HG03342 (cell line): ENCODE measurements at regions not wholly inside any gene's neighbourhood (a gene's known extent, or its start where the extent isn't known, plus 50 kb on each side); places are given as distances from the start of the nearest gene placed in this dataset.

Source experiments
- ATAC-seq: cut with Tn5 transposase; IDR thresholded peaks from one replicate; pipeline ENCODE4 v1.9.1; 2021; ENCODE audit warnings: mild to moderate bottlenecking, moderate library complexity; ENCODE audit not compliant: unreplicated experiment

DNA sequence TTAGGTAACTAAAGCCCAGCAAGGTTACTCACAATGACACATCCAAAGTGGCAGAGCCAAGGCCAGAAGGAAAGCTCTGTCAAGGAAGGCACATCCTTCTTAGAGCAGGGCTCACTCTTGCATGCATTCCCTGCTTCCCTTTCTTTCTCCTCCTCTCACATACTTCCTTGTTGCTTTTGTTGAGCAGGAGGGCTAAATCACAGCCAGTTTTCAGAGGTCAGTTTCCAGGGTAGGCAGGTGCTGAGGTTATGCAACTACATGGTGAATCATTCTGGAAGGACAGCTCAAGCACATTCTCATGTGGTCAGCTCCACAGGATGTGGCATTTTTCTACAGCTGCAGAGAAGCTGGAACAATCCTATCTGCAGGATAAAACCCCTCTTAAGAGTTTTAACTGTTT lies 275.6 kb downstream of the ZNF621 start:
- no peak for ATAC-seq

GRCh38 chr3:40801284-40801741 lies 276.6 kb downstream of the ZNF621 start:
- no peak for ATAC-seq

GRCh38 chr3:40803311-40803710 lies 278.6 kb downstream of the ZNF621 start:
- no peak for ATAC-seq

DNA sequence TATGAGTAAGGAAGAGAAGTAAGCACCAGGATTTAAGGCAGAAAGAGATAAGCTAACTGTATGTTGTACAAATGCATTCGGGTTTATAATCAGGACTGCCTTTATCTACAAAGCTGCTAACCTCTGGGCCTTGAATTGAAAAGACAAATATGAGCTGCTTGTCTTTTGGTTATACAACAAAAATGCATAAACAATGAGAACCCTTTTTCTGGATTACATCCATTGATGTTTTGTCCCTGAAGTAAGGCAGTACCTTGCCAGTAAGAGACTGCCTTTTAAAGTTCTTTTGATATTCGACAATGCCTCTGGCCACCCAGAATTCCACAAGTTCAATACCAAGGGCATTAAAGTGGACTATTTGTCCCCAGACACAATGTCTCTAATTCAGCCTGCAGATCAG lies 280.7 kb downstream of the ZNF621 start:
- ATAC-seq = no peak

DNA sequence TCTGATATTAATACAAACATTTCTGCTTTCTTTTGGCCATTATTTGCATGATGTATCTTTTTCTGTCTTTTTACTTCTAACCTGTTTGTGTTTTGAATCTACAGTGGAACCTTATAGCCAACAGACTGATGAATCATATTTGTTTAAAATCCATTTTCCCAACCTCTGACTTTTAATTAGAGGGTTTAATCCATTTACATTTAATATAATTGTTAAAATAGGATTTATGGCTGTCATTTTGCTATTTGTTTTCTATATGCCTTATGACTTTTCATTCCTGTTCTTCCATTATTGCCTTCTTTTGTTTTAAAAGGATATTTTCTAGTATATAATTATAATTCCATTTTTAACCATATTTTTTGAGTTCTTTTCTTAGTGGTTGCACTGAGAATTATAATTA lies 286.1 kb downstream of the ZNF621 start:
- ATAC-seq = no peak

GRCh38 chr3:40817017-40817416 lies 292.3 kb downstream of the ZNF621 start:
- ATAC-seq = no peak

GRCh38 chr3:40821315-40821714 lies 296.6 kb downstream of the ZNF621 start:
- no peak for ATAC-seq

GRCh38 chr3:40827226-40827625 lies 302.5 kb downstream of the ZNF621 start:
- ATAC-seq = no peak

- ATAC-seq = no peak
Observed at GRCh38 chr3:40827942-40828688, 303.4 kb downstream of the ZNF621 start.

DNA sequence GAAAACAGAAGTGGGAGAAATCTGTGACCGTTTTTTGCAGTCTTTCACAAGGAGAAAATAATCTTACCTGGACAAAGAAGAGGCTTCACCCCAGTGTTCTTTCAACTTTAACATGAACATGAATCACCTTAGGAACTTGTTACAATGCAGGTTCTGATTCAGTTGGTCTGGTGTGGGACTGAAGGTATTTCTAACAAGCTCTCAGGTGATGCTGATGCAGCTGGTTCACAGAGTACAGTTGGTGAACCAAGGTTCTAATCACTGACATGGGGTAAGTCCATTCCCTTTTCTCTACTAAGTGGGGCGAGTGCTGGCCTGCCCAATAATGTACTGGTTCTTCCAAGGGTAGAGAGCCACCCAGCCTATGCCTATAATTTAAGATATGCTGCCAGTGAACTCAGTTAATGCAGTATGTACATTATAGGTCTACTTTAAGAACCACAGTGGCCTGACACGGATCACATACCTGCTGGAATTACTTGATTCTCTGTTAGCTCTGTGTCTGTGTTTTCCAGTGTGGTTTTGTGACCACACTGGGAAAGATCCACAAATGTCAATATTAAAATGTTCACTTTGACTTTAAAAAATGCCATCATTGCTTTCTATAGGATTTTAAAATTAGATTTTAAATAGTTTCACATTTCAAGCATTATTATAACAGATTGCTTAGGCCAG lies 304.1 kb downstream of the ZNF621 start:
- no peak for ATAC-seq

DNA sequence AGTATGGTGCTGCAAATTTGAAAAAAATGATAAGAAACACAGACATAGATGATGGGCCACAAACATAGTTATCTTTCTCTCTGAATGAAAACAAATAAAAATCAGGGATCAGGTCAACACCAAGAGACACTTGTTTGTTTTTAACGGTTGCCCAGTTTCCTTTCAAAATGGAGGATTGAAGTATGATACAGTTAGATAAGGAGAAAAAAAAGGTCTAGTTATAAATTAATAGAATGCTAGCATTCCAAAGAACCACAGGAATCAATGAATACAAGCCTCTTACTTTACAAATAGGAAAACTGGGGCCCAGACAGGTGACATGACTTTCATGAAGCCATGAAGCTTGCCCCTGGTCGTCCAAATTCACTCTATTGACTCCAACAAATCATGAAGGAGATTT lies 305.1 kb downstream of the ZNF621 start:
- no peak for ATAC-seq

DNA sequence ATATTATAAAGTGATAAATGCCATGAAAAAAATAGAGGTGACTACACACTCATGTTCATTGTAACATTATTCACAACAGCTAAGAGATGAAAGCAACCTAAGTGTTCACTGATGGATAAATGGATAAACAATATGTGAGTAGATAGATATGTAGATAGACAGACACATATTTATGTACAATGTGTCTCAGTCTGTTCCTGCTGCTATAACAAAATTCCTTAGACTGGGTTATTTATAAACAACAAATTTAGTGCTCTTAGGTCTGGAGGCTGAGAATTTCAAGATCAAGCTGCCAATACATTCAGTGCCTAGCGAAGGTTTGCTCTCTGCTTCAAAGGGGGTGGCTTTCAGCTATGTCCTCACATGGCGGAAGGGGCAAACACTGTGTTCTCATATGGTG lies 312.5 kb downstream of the ZNF621 start:
- ATAC-seq = no peak

DNA sequence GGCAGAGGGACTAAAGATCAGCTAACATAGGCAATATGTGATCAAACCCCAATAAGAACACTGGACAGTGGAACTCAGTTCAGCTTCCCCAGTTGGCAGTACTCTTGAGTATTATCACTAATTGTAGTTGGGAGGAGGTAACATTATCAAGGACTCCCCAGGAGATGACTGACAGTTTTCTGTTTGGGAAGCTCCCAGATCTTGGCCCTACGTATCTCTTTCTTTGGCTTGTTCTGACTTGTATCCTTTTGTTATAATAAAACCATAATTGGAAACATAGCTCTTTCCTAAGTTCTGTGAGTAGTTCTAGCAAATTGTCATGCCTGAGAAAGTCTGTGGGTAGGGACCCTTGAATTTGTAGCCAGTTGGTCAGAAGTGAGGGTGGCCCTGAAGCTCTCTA lies 316.4 kb downstream of the ZNF621 start:
- no peak for ATAC-seq

DNA sequence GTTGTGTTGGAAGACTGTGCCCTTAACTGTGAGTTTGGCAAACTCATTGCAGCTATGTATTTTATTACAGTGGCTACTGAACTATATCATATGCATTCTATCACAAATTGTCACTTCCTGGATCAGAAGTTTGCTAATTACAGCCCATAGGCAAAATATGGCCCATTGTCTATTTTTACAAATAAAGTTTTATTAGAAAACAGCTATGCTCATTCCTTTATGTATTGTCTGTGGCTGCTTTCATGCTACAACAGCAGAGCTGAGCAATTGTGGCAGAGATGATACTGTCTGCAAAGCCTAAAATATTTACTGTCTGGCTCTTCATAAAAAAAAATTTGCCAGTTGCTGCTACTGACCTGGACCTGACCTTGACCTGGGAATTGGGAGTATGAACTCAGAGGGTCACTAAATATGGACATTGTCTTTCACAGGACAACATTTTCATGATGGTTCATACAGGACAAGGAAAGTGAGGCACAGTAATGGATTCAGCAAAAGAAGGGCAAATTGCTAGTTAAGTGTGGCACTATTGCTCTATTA lies 316.9 kb downstream of the ZNF621 start:
- ATAC-seq = no peak

GRCh38 chr3:40842714-40843113 lies 318.0 kb downstream of the ZNF621 start:
- ATAC-seq = no peak

DNA sequence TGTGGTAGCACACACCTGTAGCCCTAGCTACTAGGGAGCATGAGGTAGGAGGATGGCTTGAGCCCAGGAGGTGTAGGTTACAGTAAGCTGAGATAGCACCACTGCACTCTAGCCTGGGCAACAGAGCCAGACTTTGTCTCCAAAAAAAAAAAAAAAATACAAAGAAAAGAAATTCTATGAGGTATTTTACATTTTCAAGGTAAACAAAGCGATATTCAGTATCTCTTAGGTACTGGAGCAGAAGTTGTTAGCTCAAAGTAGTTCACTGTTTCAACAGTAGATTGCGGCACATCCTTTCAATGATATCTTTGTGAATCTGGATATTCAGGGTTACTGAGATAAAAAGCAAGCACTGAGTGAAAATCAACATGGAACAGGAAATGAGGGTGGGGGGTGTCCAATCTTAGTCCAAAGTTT lies 318.5 kb downstream of the ZNF621 start:
- no peak for ATAC-seq

- ATAC-seq = no peak
Observed at GRCh38 chr3:40843851-40844548, 319.2 kb downstream of the ZNF621 start.

DNA sequence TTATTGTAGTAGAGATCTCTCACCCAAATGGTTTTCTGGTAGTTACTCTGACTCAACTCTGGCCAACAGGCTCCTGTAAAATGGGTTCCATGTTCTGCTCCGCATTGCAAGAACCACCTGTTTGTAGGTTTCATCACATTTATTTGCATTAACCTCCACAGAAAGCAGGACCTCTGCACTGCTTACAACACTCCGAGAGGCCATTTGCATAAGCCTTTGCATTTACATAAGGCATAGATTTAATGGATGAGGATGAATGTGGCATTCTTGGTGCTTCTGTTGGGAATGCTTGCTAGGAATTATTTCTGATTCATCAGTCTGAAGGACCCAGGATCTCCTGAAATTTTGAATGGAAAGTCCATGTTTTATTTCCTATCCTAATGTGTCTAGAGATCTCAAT lies 320.1 kb downstream of the ZNF621 start:
- ATAC-seq = no peak

GRCh38 chr3:40845447-40845846 lies 320.7 kb downstream of the ZNF621 start:
- no peak for ATAC-seq

GRCh38 chr3:40845916-40846315 lies 321.2 kb downstream of the ZNF621 start:
- ATAC-seq = no peak

DNA sequence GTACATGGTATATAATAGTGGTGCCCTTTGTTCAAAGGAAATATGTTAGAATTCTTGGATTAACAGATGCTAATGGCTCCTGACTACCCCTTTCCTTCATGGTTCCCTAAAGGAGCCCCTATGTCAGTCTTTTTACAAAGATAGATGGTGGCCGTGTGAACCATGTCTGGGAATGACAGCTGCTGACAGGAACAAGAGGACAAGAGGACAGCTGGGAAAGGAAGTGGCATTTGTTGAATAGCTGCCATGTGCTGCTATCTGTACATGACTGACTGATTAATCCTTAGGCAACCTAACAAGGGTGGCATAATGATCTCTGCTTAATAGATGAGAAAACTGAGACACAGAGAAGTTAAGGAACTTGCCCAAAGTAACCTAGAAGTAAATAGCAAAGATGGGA lies 321.7 kb downstream of the ZNF621 start:
- no peak for ATAC-seq

DNA sequence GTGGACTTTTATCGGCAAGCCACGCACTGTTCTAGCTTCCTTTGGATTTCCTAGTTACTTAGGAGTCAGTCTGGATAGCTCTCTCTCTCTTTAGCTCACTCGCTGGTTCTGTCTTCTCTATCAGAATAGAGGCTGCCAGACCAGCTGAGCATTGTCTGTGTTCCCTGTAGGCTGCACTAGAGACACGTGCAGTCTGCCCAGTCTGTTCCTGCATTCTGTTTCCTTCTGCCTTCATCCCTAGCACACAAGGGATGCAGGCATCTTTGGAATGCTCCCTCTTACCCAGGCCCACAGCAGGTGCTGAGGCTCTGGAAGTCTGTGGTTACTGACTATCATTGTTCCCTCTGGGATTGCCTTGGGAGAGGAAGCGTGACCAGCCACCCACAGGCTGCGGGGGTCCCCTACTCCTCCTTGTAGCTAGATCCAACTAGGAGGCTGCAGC lies 322.8 kb downstream of the ZNF621 start:
- ATAC-seq = no peak
